ENCODE measurements at regions not wholly inside any gene's neighbourhood (a gene's known extent, or its start where the extent isn't known, plus 50 kb on each side); places are given as distances from the start of the nearest gene placed in this dataset.

DNA sequence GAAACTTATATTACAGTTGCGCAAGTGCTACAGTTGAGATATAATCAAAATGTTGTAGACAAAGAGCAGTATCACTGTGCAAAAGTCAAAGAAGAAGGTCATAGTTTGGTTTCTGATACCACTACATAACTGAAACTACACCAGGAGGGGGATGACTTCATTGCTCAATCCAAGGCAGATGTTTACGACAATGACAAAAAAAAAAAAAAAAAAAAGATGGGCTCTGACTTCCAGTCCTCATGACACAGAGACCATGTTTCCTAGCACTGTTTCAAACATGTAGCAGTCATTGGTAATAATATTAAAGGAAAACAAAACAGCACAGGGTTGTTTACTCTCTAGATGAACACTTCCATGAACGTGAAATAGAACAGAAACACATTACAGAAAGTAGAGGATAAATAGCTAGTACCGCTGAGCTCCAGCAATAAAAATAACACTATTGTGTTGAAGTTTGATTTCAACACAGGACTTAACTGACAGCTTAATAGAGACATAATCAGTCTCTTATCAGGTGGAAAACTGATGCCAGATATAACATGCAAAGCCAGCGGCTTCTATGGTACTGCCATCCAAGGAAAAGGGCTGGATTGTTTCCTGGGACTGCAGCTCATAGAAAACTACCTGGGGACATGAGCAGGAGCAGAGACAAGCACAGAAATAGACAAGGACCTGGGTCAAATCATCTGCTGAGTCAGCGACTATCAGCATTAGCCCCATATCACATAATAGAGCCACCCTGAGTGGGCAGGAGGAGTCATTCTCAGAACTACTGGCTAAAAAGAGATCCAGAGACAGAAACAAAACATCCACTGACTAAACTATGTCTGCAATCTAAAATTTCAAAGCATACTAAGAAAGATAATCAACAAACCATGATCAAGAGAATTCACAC, 463.6 kb upstream of the SOX9 start:
- Histone ChIP-seq H3K27me3 (ENCODE audit: insufficient read depth) (no peaks in the 10 kb centered on the region), H2AFZ (no peak overlapping the region), H3K27ac (ENCODE audit: low read depth) (no peak overlapping the region), H3K4me1 (ENCODE audit: insufficient read depth) (no peaks in the 10 kb centered on the region), H3K4me2 (no peak overlapping the region), H3K9me2 (ENCODE audit: insufficient read depth) (no peaks in the 10 kb centered on the region), H4K20me1 (replicated peaks; ENCODE audit: insufficient read depth) (no peaks in the 10 kb centered on the region), H3K36me3 (ENCODE audit: insufficient read depth) (no peaks in the 10 kb centered on the region), H3F3A (replicated peaks; ENCODE audit: low read depth) (no peaks in the 10 kb centered on the region), H3K79me2 (replicated peaks; ENCODE audit: insufficient read depth) (no peaks in the 10 kb centered on the region), H3K4me3 (no peak overlapping the region)
- Mint-ChIP-seq H3K36me3 (ENCODE audit: low read depth) (no peaks in the 10 kb centered on the region), H3K4me1 (no peaks in the 10 kb centered on the region), H3K9me3 (peaks cover 3% of the 10 kb centered on the region; the same call in 1 of the 3 replicates), H3K27ac (no peak overlapping the region), H3K27me3 (ENCODE audit: insufficient read depth, low read depth, poor library complexity) (peaks cover 3% of the 10 kb centered on the region), H3K4me3 (no peak overlapping the region)
- no peak for DNase-seq (ENCODE audit: low spot score)
- TF ChIP-seq EZH2 (IDR thresholded peaks at IDR 0.05; ENCODE audit: low read depth, unreplicated experiment) (no peak), ZNF114 (CRISPR knock-in tag; IDR thresholded peaks at IDR 0.05) (no peak), JUNB (IDR thresholded peaks at IDR 0.05; ENCODE audit: unreplicated experiment) (no peak), CREB1 (CRISPR knock-in tag; IDR thresholded peaks at IDR 0.05; ENCODE audit: low read depth) (no peak), ZNF462 (CRISPR knock-in tag; IDR thresholded peaks at IDR 0.05) (no peak)
- TF ChIP-seq, protein P1, sequence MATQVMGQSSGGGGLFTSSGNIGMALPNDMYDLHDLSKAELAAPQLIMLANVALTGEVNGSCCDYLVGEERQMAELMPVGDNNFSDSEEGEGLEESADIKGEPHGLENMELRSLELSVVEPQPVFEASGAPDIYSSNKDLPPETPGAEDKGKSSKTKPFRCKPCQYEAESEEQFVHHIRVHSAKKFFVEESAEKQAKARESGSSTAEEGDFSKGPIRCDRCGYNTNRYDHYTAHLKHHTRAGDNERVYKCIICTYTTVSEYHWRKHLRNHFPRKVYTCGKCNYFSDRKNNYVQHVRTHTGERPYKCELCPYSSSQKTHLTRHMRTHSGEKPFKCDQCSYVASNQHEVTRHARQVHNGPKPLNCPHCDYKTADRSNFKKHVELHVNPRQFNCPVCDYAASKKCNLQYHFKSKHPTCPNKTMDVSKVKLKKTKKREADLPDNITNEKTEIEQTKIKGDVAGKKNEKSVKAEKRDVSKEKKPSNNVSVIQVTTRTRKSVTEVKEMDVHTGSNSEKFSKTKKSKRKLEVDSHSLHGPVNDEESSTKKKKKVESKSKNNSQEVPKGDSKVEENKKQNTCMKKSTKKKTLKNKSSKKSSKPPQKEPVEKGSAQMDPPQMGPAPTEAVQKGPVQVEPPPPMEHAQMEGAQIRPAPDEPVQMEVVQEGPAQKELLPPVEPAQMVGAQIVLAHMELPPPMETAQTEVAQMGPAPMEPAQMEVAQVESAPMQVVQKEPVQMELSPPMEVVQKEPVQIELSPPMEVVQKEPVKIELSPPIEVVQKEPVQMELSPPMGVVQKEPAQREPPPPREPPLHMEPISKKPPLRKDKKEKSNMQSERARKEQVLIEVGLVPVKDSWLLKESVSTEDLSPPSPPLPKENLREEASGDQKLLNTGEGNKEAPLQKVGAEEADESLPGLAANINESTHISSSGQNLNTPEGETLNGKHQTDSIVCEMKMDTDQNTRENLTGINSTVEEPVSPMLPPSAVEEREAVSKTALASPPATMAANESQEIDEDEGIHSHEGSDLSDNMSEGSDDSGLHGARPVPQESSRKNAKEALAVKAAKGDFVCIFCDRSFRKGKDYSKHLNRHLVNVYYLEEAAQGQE (IDR thresholded peaks at IDR 0.05; ENCODE audit: unreplicated experiment), result no peak
- ATAC-seq, result no peak

Measured in GM23338 (cell line).